GM19238 (cell line): ENCODE measurements at regions not wholly inside any gene's neighbourhood (a gene's known extent, or its start where the extent isn't known, plus 50 kb on each side); places are given as distances from the start of the nearest gene placed in this dataset.
"Not testable (repeated sequence)": the region's sequence is repeated elsewhere in the genome, so short reads cannot be mapped to it uniquely, and the experiment has no call there.

Experiments
- DNase-seq: peaks from one replicate; pipeline ENCODE4 v3.0.0; 2011; ENCODE audit warnings: low spot score; ENCODE audit not compliant: insufficient read length

GRCh38 chr4:134885436-134885835, 683.8 kb upstream of the PABPC4L start:
- no peak for DNase-seq

GRCh38 chr4:134883831-134884449, 682.4 kb upstream of the PABPC4L start:
- DNase-seq: no peak

- DNase-seq: no peak
Measured at GRCh38 chr4:134879019-134879418, 677.4 kb upstream of the PABPC4L start.

- no peak for DNase-seq
Measured at GRCh38 chr4:134867027-134867426, 665.4 kb upstream of the PABPC4L start.

GRCh38 chr4:134865675-134866074, 664.1 kb upstream of the PABPC4L start:
- DNase-seq: no peak

- no peak for DNase-seq
Measured at GRCh38 chr4:134862116-134862515, 660.5 kb upstream of the PABPC4L start.

GRCh38 chr4:134848681-134849080, 647.1 kb upstream of the PABPC4L start:
- DNase-seq: no peak

GRCh38 chr4:134830741-134831140, 629.2 kb upstream of the PABPC4L start:
- not testable (repeated sequence) for DNase-seq

GRCh38 chr4:134812611-134813010, 611.0 kb upstream of the PABPC4L start:
- DNase-seq: no peak

GRCh38 chr4:134807231-134807745, 605.7 kb upstream of the PABPC4L start:
- no peak for DNase-seq

- no peak for DNase-seq
Measured at GRCh38 chr4:134798573-134798972, 597.0 kb upstream of the PABPC4L start.

GRCh38 chr4:134787315-134787714, 585.7 kb upstream of the PABPC4L start:
- no peak for DNase-seq

GRCh38 chr4:134780244-134780643, 578.7 kb upstream of the PABPC4L start:
- DNase-seq: no peak

- no peak for DNase-seq
Measured at GRCh38 chr4:134777606-134778005, 576.0 kb upstream of the PABPC4L start.

- DNase-seq: no peak
Measured at GRCh38 chr4:134773497-134774000, 572.0 kb upstream of the PABPC4L start.

- DNase-seq: no peak
Measured at GRCh38 chr4:134762053-134762452, 560.5 kb upstream of the PABPC4L start.

GRCh38 chr4:134756421-134756820, 554.8 kb upstream of the PABPC4L start:
- DNase-seq: no peak

GRCh38 chr4:134754301-134755019, 552.9 kb upstream of the PABPC4L start:
- DNase-seq: no peak

GRCh38 chr4:134753390-134753789, 551.8 kb upstream of the PABPC4L start:
- DNase-seq: no peak

- no peak for DNase-seq
Measured at GRCh38 chr4:134747108-134747805, 545.7 kb upstream of the PABPC4L start.

GRCh38 chr4:134740290-134740689, 538.7 kb upstream of the PABPC4L start:
- DNase-seq: no peak

GRCh38 chr4:134735901-134736300, 534.3 kb upstream of the PABPC4L start:
- no peak for DNase-seq
